ENCODE measurements at regions not wholly inside any gene's neighbourhood (a gene's known extent, or its start where the extent isn't known, plus 50 kb on each side); places are given as distances from the start of the nearest gene placed in this dataset.

DNA sequence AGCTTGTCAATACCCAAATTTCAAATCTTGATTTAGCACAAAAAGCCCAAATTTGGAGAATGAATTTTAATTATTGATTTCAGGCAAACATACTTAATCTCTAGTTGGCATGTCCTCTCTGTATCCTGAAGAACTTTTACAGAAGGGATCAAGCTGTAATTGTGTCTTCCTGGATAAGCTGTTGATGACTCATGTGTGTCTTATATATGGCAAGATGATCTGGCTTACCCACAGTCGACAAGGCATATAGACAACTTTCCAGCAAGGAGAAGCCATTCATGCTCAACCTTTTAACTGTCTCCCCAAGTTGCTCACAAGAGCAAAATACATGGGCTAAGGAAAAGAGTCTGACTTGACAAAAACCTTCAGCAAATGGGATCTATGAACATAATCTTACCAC, 112.5 kb upstream of the SLCO6A1 start:
- 60% methylated on average over 1 of the region's 1 CpG for WGBS (ENCODE audit: insufficient coverage)
- H3K4me3 ChIP-seq (ENCODE audit: control extremely low read depth in 1 of 5, extremely low read depth in 1 of 5, insufficient read depth in 1 of 5, low read depth in 2 of 5, low read length in 4 of 5): no peak overlapping the region
- H3K9me3 ChIP-seq (ENCODE audit: control extremely low read depth in 1 of 3, control insufficient read depth in 2 of 3, insufficient read depth in 1 of 3, low read length in 2 of 3): no peaks in the 10 kb centered on the region
- H3K27ac ChIP-seq (ENCODE audit: low read length in 2 of 2): no peak overlapping the region
- Mint-ChIP-seq H3K27ac (no peak overlapping the region), H3K9me3 (ENCODE audit: insufficient read depth) (no peaks in the 10 kb centered on the region), H3K27me3 (peaks cover 4% of the 10 kb centered on the region), H3K4me3 (no peak overlapping the region), H3K4me1 (no peaks in the 10 kb centered on the region)
- no peaks in the 10 kb centered on the region for H3K36me3 ChIP-seq (replicated peaks in 1 of 2; ENCODE audit: control extremely low read depth in 1 of 2, control insufficient read depth in 1 of 2, extremely low read depth in 1 of 2, insufficient read depth in 2 of 2, low read length in 1 of 2)
- H3K4me2 ChIP-seq (replicated peaks; ENCODE audit: low read depth, low read length, poor library complexity, severe bottlenecking): no peak overlapping the region
- CTCF ChIA-PET: no interaction called here
- no peak for ATAC-seq (ENCODE audit: low read depth)
- DNase-seq: no peak
- no peaks in the 10 kb centered on the region for H3K79me2 ChIP-seq (ENCODE audit: control insufficient read depth, insufficient read depth, low read length)
- no peaks in the 10 kb centered on the region for H3K4me1 ChIP-seq (ENCODE audit: control insufficient read depth in 2 of 2, insufficient read depth in 2 of 2, low read length in 2 of 2)
- H3K9ac ChIP-seq (ENCODE audit: low read length): no peak overlapping the region
- no peak for TF ChIP-seq EZH2 (IDR thresholded peaks at IDR 0.05; ENCODE audit: borderline replicate concordance, insufficient read depth, low read depth, low read length, poor library complexity, severe bottlenecking)
- TF ChIP-seq, protein P1, sequence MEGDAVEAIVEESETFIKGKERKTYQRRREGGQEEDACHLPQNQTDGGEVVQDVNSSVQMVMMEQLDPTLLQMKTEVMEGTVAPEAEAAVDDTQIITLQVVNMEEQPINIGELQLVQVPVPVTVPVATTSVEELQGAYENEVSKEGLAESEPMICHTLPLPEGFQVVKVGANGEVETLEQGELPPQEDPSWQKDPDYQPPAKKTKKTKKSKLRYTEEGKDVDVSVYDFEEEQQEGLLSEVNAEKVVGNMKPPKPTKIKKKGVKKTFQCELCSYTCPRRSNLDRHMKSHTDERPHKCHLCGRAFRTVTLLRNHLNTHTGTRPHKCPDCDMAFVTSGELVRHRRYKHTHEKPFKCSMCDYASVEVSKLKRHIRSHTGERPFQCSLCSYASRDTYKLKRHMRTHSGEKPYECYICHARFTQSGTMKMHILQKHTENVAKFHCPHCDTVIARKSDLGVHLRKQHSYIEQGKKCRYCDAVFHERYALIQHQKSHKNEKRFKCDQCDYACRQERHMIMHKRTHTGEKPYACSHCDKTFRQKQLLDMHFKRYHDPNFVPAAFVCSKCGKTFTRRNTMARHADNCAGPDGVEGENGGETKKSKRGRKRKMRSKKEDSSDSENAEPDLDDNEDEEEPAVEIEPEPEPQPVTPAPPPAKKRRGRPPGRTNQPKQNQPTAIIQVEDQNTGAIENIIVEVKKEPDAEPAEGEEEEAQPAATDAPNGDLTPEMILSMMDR (IDR thresholded peaks at IDR 0.05): no peak
- H2AFZ ChIP-seq (ENCODE audit: insufficient read depth, low read depth, low read length, poor library complexity, severe bottlenecking): no peak overlapping the region
- POLR2A ChIA-PET: no interaction called here
- no peaks in the 10 kb centered on the region for H4K20me1 ChIP-seq (ENCODE audit: control insufficient read depth, insufficient read depth, low read length, poor library complexity, severe bottlenecking)
- intact Hi-C loops (cut with micrococcal nuclease): no loop called here
- H3K27me3 ChIP-seq (replicated peaks in 1 of 4; ENCODE audit: control extremely low read depth in 1 of 4, control insufficient read depth in 3 of 4, insufficient read depth in 4 of 4, low read length in 3 of 4): no peaks in the 10 kb centered on the region

DNA sequence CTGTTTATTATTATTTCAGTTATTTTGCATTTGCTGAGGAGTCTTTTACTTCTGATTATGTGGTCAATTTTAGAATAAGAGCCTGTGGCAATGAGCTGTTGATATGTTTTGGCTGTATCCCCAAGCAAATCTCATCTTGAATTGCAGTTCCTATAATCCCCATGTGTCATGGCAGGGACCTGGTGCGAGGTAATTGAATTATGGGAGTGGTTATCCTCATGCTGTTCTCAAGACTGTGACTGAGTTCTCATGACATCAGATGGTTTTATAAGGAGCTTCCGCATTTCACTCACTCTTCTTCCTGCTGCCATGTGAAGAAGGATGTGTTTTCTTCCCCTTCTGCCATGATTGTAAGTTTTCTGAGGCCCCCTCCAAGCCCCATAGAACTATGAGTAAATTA, 114.9 kb upstream of the SLCO6A1 start:
- DNase-seq (no peak), ATAC-seq (ENCODE audit: low read depth) (no peak)
- TF ChIP-seq, protein P1 (IDR thresholded peaks at IDR 0.05): no peak
- TF ChIP-seq EZH2 (IDR thresholded peaks at IDR 0.05; ENCODE audit: borderline replicate concordance, insufficient read depth, low read depth, low read length, poor library complexity, severe bottlenecking): no peak
- peaks cover 4% of the 10 kb centered on the region for H3K27me3 Mint-ChIP-seq
- Histone ChIP-seq H3K79me2 (ENCODE audit: control insufficient read depth, insufficient read depth, low read length) (no peaks in the 10 kb centered on the region), H3K27me3 (replicated peaks in 1 of 4; ENCODE audit: control extremely low read depth in 1 of 4, control insufficient read depth in 3 of 4, insufficient read depth in 4 of 4, low read length in 3 of 4) (no peaks in the 10 kb centered on the region), H3K9me3 (ENCODE audit: control extremely low read depth in 1 of 3, control insufficient read depth in 2 of 3, insufficient read depth in 1 of 3, low read length in 2 of 3) (no peaks in the 10 kb centered on the region), H3K4me2 (replicated peaks; ENCODE audit: low read depth, low read length, poor library complexity, severe bottlenecking) (no peak overlapping the region), H3K4me1 (ENCODE audit: control insufficient read depth in 2 of 2, insufficient read depth in 2 of 2, low read length in 2 of 2) (no peaks in the 10 kb centered on the region), H3K9ac (ENCODE audit: low read length) (no peak overlapping the region), H4K20me1 (ENCODE audit: control insufficient read depth, insufficient read depth, low read length, poor library complexity, severe bottlenecking) (no peaks in the 10 kb centered on the region), H3K27ac (ENCODE audit: low read length in 2 of 2) (no peak overlapping the region), H3K4me3 (ENCODE audit: control extremely low read depth in 1 of 5, extremely low read depth in 1 of 5, insufficient read depth in 1 of 5, low read depth in 2 of 5, low read length in 4 of 5) (no peak overlapping the region), H2AFZ (ENCODE audit: insufficient read depth, low read depth, low read length, poor library complexity, severe bottlenecking) (no peak overlapping the region), H3K36me3 (replicated peaks in 1 of 2; ENCODE audit: control extremely low read depth in 1 of 2, control insufficient read depth in 1 of 2, extremely low read depth in 1 of 2, insufficient read depth in 2 of 2, low read length in 1 of 2) (no peaks in the 10 kb centered on the region)
- intact Hi-C loops (cut with micrococcal nuclease): no loop called here
- H3K4me1 Mint-ChIP-seq: no peaks in the 10 kb centered on the region
- CTCF ChIA-PET: no interaction called here
- no CpG with 5 or more reads among the region's 2 CpGs for WGBS (ENCODE audit: insufficient coverage)
- no peak overlapping the region for H3K27ac Mint-ChIP-seq
- POLR2A ChIA-PET: no interaction called here
- no peaks in the 10 kb centered on the region for H3K9me3 Mint-ChIP-seq (ENCODE audit: insufficient read depth)
- no peak overlapping the region for H3K4me3 Mint-ChIP-seq

All from B cell (primary cell).